A549 (cell line): ENCODE measurements at regions not wholly inside any gene's neighbourhood (a gene's known extent, or its start where the extent isn't known, plus 50 kb on each side); places are given as distances from the start of the nearest gene placed in this dataset.

Experiments used
- ATAC-seq, 2 experiments: fragments of 200-7000 bp in 1 of 2; fragments of >200 bp in 1 of 2; cut with Nextera tagmentation in 1 of 2; cut with Tn5 transposase in 1 of 2; 3 replicates each; pipeline versions ENCODE4 v1.8.0 to v1.9.1; 2018 to 2020; ENCODE audit warnings: mild to moderate bottlenecking in 1 of 2, moderate library complexity in 1 of 2
- CTCF ChIA-PET: fragments of 300-600 bp; sonication (Branson Sonifier 250); formaldehyde crosslinking; extraction: SDS; loops from one replicate; lab custom pipeline; 2021; ENCODE audit warnings: antibody characterized with exemption, inconsistent platforms; lab: Yijun Ruan, JAX
- POLR2A ChIA-PET: fragments of 350-600 bp; formaldehyde crosslinking; extraction: SDS; loops from one replicate; lab custom pipeline; 2021; ENCODE audit warnings: antibody characterized with exemption, inconsistent platforms; lab: Yijun Ruan, JAX
- DNase-seq, 2 experiments: peaks; one replicate each; pipeline versions ENCODE4 v3.0.0 to v3.0.0-alpha.2; 2011 to 2016; ENCODE audit warnings: low read depth in 1 of 2, low spot score in 1 of 2
- FAIRE-seq: peaks from 2 replicates; lab custom pipeline; 2011; peaks lifted over from hg19 to GRCh38; lab: Jason Lieb, UNC
- H3K27ac ChIP-seq, 2 experiments: fragments of >200 bp; sonication (Bioruptor Twin); formaldehyde crosslinking; 3 replicates each; pipeline ENCODE4 v1.5.1; 2016 to 2017
- H3K4me1 ChIP-seq: fragments of >200 bp; sonication (Bioruptor Twin); formaldehyde crosslinking; 3 replicates; pipeline ENCODE4 v1.6.1; 2016
- H3K4me2 ChIP-seq: fragments of >200 bp; sonication (Bioruptor Twin); formaldehyde crosslinking; 3 replicates; pipeline ENCODE4 v1.6.1; 2016
- H3K4me3 ChIP-seq: fragments of >200 bp; sonication (Bioruptor Twin); formaldehyde crosslinking; 3 replicates; pipeline ENCODE4 v1.5.1; 2016
- H3K9me3 ChIP-seq: fragments of >200 bp; sonication (Bioruptor Twin); formaldehyde crosslinking; 3 replicates; pipeline ENCODE4 v1.6.1; 2016
- CBX8 ChIP-seq: fragments of 200-600 bp; sonication (generic); IDR thresholded peaks from 2 replicates; pipeline ENCODE4 v1.6.1; 2016
- CHD2 ChIP-seq: fragments of 150-350 bp; IDR thresholded peaks from 2 replicates; pipeline ENCODE4 v1.6.1; 2014; ENCODE audit warnings: low read length; ENCODE audit not compliant: partially characterized antibody
- CTCF ChIP-seq: fragments of >200 bp; sonication (Bioruptor Twin); formaldehyde crosslinking; IDR thresholded peaks from 3 replicates; pipeline ENCODE4 v1.5.1; 2016
- EHF ChIP-seq: fragments of 250-450 bp; sonication (Bioruptor Pico); IDR thresholded peaks from 2 replicates; pipeline ENCODE4 v1.5.0; 2020; ENCODE audit warnings: mild to moderate bottlenecking
- ELK1 ChIP-seq: fragments of 150-350 bp; IDR thresholded peaks from 2 replicates; pipeline ENCODE4 v1.6.1; 2014; ENCODE audit warnings: low read depth, mild to moderate bottlenecking, low read length
- FOSB ChIP-seq: fragments of 250-450 bp; sonication (Bioruptor Pico); IDR thresholded peaks from 2 replicates; pipeline ENCODE4 v1.5.0; 2020; ENCODE audit warnings: mild to moderate bottlenecking, moderate library complexity
- HEYL ChIP-seq: fragments of 250-450 bp; sonication (Bioruptor Pico); IDR thresholded peaks from 2 replicates; pipeline ENCODE4 v1.8.0; 2021; ENCODE audit warnings: mild to moderate bottlenecking, moderate library complexity
- HOXB13 ChIP-seq: fragments of 250-450 bp; sonication (Bioruptor Pico); IDR thresholded peaks from 2 replicates; pipeline ENCODE4 v1.5.0; 2020; ENCODE audit warnings: low read depth, mild to moderate bottlenecking, moderate library complexity
- JUNB ChIP-seq: fragments of >200 bp; sonication (Bioruptor Twin); formaldehyde crosslinking; IDR thresholded peaks from 2 replicates; pipeline ENCODE4 v1.6.1; 2016
- MAX ChIP-seq: IDR thresholded peaks from 2 replicates; pipeline ENCODE4 v1.6.1; 2012
- MYC ChIP-seq: IDR thresholded peaks from 2 replicates; pipeline ENCODE4 v1.6.1; 2012; ENCODE audit warnings: mild to moderate bottlenecking, inconsistent platforms, low read length, improper control_type of control experiment, borderline replicate concordance
- NFE2L2 ChIP-seq: fragments of 150-350 bp; conservative IDR thresholded peaks from 2 replicates; pipeline ENCODE4 v1.6.1; 2014; ENCODE audit warnings: low read length
- PHF8 ChIP-seq: fragments of 200-600 bp; sonication (generic); IDR thresholded peaks from 2 replicates; pipeline ENCODE4 v1.6.1; 2016; ENCODE audit warnings: low read depth, mild to moderate bottlenecking, antibody characterized with exemption, moderate library complexity, borderline replicate concordance
- POLR2A ChIP-seq: IDR thresholded peaks from 2 replicates; pipeline ENCODE4 v1.6.1; 2012; ENCODE audit warnings: mild to moderate bottlenecking, low read length
- POLR2AphosphoS2 ChIP-seq: conservative IDR thresholded peaks from 2 replicates; pipeline ENCODE4 v1.6.1; 2012; ENCODE audit warnings: low read length, improper control_type of control experiment, inconsistent platforms
- RAD21 ChIP-seq, 2 experiments: fragments of >200 bp in 1 of 2; sonication (Bioruptor Twin) in 1 of 2; formaldehyde crosslinking in 1 of 2; IDR thresholded peaks in 1 of 2; conservative IDR thresholded peaks in 1 of 2; 2 replicates in 1 of 2; 3 replicates in 1 of 2; pipeline ENCODE4 v1.6.1; 2012 to 2018; ENCODE audit warnings: inconsistent platforms in 1 of 2
- RARB ChIP-seq: fragments of 250-450 bp; sonication (Bioruptor Pico); IDR thresholded peaks from 2 replicates; pipeline ENCODE4 v1.8.0; 2021; ENCODE audit warnings: mild to moderate bottlenecking, moderate library complexity
- RFX5 ChIP-seq: fragments of 450-650 bp; IDR thresholded peaks from 2 replicates; pipeline ENCODE4 v1.7.1; 2014; ENCODE audit warnings: antibody characterized with exemption, mild to moderate bottlenecking, moderate library complexity
- SMC3 ChIP-seq: fragments of >200 bp; sonication (Bioruptor Twin); formaldehyde crosslinking; IDR thresholded peaks from 3 replicates; pipeline ENCODE4 v1.6.1; 2018; ENCODE audit warnings: inconsistent platforms
- ZNF302 ChIP-seq: fragments of 250-450 bp; sonication (Bioruptor Pico); IDR thresholded peaks from 2 replicates; pipeline ENCODE4 v1.9.0; 2021; ENCODE audit warnings: inconsistent platforms, mild to moderate bottlenecking, moderate library complexity
- WGBS: methylation state at CpG from one replicate; pipeline ENCODE4 v1.1.6; 2017; ENCODE audit errors: missing lambda C conversion rate; 5-methylcytosine and 5-hydroxymethylcytosine counted together
- TF ChIP-seq, protein P1 (sequence below): fragments of >200 bp; sonication (Bioruptor Twin); formaldehyde crosslinking; IDR thresholded peaks from 3 replicates; pipeline ENCODE4 v1.6.1; 2016
- TF ChIP-seq, protein P2 (sequence below): fragments of 450-650 bp; IDR thresholded peaks from 2 replicates; pipeline ENCODE4 v1.6.1; 2014; ENCODE audit warnings: antibody characterized with exemption

- POLR2A ChIA-PET = no interaction called here
- Histone ChIP-seq H3K4me1 (no peaks in the 10 kb centered on the region), H3K27ac (no peak overlapping the region), H3K9me3 (no peaks in the 10 kb centered on the region), H3K4me3 (no peak overlapping the region), H3K4me2 (no peak overlapping the region)
- ATAC-seq (peak; percentile 89 to 91; a peak in 5 of 6 replicates), FAIRE-seq (no peak), DNase-seq (peak in 1 of 2 experiments; percentile 50)
- TF ChIP-seq SMC3 (peak; percentile 11; the same call in 1 of the 3 replicates), MAX (no peak), RAD21 (conservative IDR thresholded peaks at IDR 0.05 in 1 of 2, IDR thresholded peaks at IDR 0.05 in 1 of 2) (peak; percentile 35 to 46; a peak in 4 of 5 replicates), CHD2 (no peak), CBX8 (no peak), PHF8 (no peak), RARB (no peak), RFX5 (no peak), ZNF302 (no peak), CTCF (peak; percentile 25), EHF (no peak)
- TF ChIP-seq, protein P1, sequence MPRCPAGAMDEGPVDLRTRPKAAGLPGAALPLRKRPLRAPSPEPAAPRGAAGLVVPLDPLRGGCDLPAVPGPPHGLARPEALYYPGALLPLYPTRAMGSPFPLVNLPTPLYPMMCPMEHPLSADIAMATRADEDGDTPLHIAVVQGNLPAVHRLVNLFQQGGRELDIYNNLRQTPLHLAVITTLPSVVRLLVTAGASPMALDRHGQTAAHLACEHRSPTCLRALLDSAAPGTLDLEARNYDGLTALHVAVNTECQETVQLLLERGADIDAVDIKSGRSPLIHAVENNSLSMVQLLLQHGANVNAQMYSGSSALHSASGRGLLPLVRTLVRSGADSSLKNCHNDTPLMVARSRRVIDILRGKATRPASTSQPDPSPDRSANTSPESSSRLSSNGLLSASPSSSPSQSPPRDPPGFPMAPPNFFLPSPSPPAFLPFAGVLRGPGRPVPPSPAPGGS = no peak
- TF ChIP-seq, protein P2, sequence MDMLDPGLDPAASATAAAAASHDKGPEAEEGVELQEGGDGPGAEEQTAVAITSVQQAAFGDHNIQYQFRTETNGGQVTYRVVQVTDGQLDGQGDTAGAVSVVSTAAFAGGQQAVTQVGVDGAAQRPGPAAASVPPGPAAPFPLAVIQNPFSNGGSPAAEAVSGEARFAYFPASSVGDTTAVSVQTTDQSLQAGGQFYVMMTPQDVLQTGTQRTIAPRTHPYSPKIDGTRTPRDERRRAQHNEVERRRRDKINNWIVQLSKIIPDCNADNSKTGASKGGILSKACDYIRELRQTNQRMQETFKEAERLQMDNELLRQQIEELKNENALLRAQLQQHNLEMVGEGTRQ = no peak
- WGBS = 51% methylated on average over 5 of the region's 5 CpGs
- CTCF ChIA-PET = interaction anchor here (1.2 kb wide), 1 partner anchor 141 kb away, joined by 3 read pairs; no protein-coding TSS in a partner anchor
Observed at GRCh38 chr12:46131732-46132469, 136.9 kb downstream of the SLC38A1 start.

GRCh38 chr12:46127656-46128055 is 137.3 kb upstream of the SCAF11 start:
- no peak for FAIRE-seq
- Histone ChIP-seq H3K4me1 (peaks cover 14% of the 10 kb centered on the region), H3K27ac (no peak overlapping the region), H3K9me3 (no peaks in the 10 kb centered on the region), H3K4me3 (no peak overlapping the region), H3K4me2 (no peak overlapping the region)
- TF ChIP-seq POLR2A (no peak), POLR2AphosphoS2 (no peak), MYC (no peak), HEYL (CRISPR knock-in tag) (no peak), NFE2L2 (no peak), JUNB (no peak), FOSB (no peak), ELK1 (no peak), HOXB13 (CRISPR knock-in tag) (no peak)
- no peak for ATAC-seq
- no peak for DNase-seq
- 44% methylated on average over 6 of the region's 6 CpGs for WGBS
- POLR2A ChIA-PET = no interaction called here
- CTCF ChIA-PET = interaction anchor here (1.1 to 2.0 kb wide), 4 partner anchors 137 to 894 kb away, joined by 3 to 8 read pairs (median 4); partner anchors contain the start of gene SCAF11
